GOT3 (cell line): ENCODE measurements at regions not wholly inside any gene's neighbourhood (a gene's known extent, or its start where the extent isn't known, plus 50 kb on each side); places are given as distances from the start of the nearest gene placed in this dataset.

Source experiments
- DNase-seq: peaks from one replicate; lab custom pipeline; 2025; ENCODE audit warnings: mixed read lengths; lab: John Stamatoyannopoulos, UW

DNA sequence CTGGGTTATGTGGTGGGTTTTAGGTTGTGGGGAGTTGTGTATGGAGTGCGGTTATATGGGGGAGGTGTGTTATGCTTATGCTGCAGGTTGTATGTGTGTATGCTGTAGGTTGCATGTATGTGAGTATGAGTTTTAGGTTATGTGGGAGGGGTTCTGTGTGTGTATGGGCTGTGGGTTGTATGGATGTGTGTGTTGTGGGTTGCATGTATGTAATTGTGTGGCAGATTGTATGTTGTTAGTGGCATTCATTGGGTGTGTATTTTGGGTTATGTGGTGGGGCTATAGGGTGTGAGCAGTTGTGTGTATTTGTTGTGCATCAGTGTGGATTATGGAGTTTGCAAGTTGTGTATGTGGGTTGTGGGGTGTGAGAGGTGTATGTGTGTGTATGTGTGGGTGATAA, 277.4 kb downstream of the NPIPA8 start:
- no peak for DNase-seq

- DNase-seq: no peak
These were observed 281.1 kb downstream of the NPIPA8 start for GRCh38 chr16:18055411-18055916.

DNA sequence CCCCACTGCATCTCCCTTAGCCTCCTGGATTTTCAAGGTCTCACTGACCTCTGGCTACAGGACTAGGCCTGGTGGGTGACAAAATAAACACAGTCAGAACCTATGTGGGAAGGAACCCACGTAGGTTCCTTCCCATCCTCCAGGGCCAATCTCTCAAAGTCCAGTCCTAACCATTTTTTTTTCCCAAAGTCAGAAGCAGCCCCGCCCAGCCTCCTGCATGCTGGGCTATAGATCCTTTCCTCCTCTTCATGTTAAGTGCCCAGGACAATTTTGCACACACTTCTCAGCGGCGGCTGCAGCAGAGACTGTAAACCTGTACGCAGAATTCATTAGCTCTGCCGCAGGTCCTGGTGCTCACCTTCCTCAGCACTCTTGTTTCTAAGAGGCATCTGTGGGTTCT, 285.8 kb downstream of the NPIPA8 start:
- no peak for DNase-seq

GRCh38 chr16:18050234-18050633, 286.3 kb downstream of the NPIPA8 start:
- no peak for DNase-seq

DNA sequence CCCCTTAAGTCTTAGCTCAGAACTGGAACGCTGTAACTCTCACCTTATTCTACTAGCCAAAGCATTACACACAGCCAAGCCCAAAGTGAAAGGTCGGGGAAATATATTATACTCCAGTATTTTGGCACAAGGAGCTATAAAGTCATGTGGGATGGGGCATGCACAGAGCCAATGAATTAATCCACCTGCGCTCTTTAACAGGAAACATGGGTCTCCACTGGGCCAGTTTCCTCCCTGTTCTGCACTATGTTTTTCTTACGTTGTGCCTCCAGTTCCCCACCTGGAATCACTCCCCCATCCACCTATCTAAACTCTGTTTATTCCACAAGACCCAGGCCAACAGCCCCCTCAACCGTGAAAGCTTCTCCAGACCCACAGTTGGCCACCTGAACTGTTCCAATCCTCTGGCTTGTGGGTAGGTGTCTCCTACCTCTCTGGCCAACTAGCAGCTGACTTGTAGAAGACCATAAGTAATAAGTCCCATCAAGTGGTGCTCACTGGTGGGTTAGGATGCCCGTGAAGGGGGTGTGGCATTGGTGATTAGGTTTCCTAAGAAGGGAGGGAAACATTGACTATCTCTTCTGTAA, 286.9 kb downstream of the NPIPA8 start:
- no peak for DNase-seq

DNA sequence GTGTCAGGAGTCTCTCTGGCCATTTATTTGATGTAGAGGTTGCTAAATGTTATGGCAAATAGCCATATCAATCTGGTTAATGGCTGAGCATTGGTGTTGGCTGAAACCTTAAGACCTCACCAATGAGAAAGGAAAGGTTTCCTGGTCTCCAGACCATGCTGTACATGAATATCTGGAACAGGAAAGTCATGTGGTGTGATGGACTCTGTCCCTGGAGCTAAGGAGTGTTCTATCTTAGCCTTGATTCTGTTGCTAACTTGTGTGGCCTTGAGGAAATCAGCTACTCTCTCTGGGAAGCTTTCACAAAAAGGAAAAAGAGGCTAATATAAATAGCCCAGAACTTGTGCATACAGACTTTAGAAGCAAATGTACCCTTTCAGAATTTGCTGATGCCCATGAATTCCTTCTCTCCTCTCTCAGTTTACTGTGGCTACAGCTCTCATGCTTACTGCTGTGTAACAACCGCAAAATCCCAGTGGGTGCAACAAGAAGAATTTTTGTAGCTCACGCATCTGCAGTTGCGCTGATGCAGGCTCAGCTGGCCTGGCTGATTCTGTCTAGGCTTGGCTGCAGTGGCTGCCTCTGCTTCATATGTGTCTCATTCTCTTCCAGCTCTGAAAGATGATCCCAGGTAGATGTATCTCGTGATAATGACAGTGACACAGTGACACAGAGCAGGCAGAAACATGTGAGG, 287.5 kb downstream of the NPIPA8 start:
- no peak for DNase-seq

DNA sequence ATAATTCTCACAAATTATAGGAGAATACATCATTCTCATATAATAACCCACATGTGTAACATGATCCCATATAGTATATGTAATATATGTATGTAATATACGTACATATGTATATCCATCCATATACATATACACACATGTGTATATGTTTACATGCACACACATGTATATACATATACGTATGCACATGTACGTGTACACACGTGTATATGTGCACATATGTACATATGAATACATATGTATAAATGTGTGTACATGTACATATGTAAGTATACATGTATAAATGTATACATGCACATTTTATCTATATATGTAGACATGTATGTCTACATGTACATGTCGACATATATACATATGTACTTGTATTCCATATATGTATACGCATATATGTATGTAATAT, 288.8 kb downstream of the NPIPA8 start:
- no peak for DNase-seq

DNA sequence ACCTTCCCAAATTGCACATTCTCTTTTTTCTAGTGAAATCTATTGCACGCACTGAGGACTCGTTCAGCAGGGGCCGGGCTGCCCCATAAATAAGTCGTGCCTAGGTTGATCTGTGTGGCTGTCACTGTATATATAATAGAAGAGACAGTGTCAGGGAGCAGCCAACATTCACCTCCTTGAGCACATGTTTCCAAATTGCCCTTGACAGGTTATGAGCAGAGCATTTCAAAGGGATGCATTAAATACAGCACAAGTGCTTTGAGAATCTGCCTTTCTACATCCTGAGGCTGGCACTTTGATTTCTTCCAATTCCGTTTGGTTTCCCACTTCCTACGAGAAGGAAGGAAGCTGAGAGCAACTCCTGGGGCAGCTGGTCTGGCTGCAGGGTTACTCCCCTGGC, 291.2 kb downstream of the NPIPA8 start:
- DNase-seq: no peak

DNA sequence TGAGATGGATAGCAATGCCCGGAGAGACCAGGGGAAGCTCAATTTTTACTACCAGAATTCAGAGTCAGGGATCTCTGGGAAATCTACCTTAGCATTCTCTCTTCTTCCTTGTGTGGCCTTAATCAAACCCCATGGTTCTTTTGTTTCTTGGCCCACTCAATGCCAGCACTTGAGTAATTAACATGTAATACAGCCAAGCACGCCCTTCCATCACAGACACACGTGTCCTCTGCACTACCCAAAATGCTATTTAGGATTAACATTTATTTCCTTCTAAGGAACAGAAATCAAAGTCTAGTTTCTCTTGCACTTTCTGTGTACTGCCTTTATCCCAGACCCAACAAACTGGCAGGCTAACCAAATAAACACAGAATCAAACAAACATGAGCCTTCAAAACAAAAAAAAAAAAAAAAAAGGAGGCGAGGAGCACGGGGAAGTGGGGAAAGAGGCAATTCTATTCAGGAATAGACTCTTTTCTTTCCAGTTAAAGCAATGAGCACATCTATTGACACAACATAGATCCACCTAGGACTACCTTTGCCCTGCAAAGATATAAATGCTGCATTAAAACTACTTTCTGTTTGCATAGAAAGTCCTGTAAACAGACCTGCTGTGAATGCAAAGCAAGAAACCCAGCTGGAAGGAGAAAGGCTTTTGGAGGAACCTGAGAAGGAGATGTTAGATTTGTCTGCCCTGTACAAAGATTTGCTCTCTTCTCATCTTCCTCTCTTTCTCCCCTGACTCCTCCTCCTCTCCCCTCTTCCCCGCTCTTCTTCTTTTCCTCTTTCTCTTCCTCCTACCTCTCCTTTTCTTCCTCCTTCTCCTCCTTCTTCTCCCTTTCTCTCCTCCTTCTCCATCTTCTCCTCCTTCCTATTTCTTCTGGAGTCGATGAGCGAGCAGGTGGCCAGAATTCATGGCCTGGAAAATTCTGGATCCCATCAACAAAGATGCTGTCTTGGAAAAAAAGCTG, 294.4 kb downstream of the NPIPA8 start:
- no peak for DNase-seq

GRCh38 chr16:18039931-18040330, 296.6 kb downstream of the NPIPA8 start:
- no peak for DNase-seq

DNA sequence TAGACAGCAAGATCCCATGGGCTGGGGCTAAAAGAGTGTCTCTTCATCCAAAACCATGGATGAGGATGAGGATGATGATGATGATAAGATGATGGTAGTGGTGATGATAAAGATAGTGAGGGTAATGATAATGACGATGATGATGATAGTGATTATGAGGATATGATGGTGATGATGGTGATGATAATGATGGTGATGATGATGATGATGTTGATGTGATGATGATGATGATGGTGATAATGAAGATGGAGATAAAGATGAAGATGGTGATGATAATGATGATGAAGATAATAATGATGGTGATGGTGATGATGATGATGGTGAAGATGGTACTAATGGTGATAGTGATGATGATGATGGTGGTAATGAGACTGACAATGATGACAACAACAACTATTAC, 299.5 kb downstream of the NPIPA8 start:
- no peak for DNase-seq

GRCh38 chr16:18024611-18025010, 311.9 kb downstream of the NPIPA8 start:
- DNase-seq: no peak

- no peak for DNase-seq
These were observed 318.2 kb downstream of the NPIPA8 start for GRCh38 chr16:18018376-18018775.

GRCh38 chr16:18013863-18014262, 322.7 kb downstream of the NPIPA8 start:
- DNase-seq: no peak

DNA sequence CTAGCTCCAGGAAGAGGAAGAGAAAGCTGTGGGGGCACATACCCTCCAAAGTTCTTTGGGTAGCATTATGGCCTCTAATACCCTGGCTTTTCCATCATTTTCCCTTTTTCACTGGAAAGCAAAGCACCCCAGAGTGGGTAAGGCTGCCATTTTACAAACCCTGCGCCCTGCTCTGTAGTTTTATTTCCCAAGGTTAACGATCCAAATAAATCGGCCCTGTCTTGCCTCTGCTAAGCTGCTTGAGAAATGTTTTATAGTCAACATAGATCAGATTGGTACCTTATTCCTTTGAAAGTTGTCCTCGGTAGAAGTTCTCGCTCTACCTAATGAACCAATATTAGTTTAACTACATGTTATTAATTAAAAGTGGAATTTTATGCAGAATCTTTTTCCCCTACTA, 328.2 kb downstream of the NPIPA8 start:
- DNase-seq: no peak

- no peak for DNase-seq
These were observed 333.5 kb downstream of the NPIPA8 start for GRCh38 chr16:18003033-18003432.

DNA sequence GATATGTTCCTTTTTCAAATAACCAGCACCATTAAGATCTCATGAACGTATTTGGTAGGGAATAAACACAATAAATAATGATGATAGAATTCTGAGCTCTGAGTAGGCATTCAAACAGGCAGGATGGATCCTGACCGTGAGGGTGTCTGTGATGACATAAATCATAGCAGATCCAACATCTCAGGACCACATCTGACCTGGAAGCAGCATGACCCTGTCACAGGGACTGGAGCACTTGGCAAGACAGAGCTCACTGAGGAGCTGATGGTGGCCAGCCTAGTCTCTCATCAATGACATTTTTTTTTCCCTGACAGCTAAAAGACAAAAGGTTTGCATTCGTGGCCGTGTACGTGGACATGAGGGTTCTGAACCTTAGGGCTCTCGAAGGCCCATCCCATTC, 337.5 kb downstream of the NPIPA8 start:
- no peak for DNase-seq

DNA sequence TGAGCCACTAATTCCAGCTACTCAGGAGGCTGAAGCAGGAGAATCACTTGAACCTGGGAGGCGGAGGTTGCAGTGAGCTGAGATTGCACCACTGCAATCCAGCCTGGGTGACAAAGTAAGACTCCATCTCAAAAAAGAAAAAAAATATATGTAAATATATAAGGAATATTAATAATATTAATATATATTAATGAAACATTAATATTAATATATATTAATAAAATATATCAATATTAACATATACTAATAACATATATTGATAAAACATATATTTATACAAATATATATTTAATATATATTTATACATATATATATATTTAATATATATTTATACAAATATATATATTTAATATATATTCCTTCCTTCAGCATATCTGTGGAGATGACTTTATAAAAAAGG, 338.0 kb downstream of the NPIPA8 start:
- DNase-seq: no peak

DNA sequence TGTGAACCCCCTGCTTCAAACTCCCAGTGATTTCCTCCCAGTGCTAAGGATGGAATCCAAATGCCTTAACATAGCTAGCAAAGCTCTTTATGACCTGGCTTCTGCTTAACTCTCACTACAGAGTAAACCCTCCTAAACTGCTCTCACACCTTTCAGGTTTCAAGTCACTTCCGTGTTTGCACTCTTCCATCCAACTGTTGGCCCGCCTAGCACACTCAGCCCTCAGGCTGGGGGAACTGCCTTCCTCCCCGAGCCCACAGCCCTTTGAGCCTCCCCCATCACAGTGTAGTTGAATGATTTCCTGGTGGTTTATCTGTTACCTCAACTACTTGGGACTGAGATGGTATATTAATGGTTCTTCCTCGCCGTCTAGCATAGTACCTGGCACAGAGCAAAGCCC, 342.5 kb downstream of the NPIPA8 start:
- DNase-seq: no peak

GRCh38 chr16:17992416-17992815, 344.1 kb downstream of the NPIPA8 start:
- no peak for DNase-seq

DNA sequence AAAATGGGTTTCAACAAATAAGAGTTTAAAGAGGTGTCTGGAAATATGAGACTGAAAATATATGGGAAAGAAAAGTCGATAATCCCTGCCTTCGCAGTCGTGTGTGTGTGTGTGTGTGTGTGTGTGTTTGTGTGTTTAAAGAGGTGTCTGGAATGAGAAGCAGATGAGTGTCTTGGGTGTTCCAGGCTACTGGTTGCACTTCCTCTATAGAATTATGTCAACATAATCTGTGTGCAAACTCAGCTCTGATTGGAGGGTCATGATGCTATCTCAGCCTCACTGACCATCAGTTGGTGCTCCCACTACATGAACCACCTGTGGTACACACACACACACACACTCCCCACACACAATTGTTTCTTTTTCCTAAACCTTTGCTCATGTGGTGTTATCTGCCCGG, 347.3 kb downstream of the NPIPA8 start:
- DNase-seq: no peak

GRCh38 chr16:17988839-17989238, 347.7 kb downstream of the NPIPA8 start:
- no peak for DNase-seq

DNA sequence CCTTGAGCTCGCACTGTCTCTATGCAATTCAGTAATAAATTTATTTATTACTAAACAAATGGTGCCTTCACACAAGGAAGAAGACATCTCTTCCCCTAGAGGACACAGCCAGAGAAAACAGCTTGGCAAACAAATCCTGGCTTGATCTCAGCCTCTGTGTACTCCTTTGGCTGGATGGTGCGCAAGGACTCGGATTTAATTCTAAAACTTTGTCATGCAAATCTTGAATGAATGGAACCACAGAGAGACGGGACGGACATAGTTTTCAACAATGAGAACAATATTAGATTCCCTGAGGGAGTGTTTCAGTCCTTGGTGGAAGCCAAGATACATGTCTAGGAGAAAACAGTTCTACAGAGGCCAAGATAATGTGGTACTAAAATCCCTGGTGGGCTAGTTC, 349.5 kb downstream of the NPIPA8 start:
- no peak for DNase-seq
